22Rv1 (cell line): ENCODE measurements at regions not wholly inside any gene's neighbourhood (a gene's known extent, or its start where the extent isn't known, plus 50 kb on each side); places are given as distances from the start of the nearest gene placed in this dataset.
"Not testable (repeated sequence)": the region's sequence is repeated elsewhere in the genome, so short reads cannot be mapped to it uniquely, and the experiment has no call there.

ENCODE experiments used
- H3K27ac ChIP-seq: fragments of 450-650 bp; 2 replicates; pipeline ENCODE4 v1.5.1; 2017
- CTCF ChIP-seq: fragments of 450-650 bp; IDR thresholded peaks from 2 replicates; pipeline ENCODE4 v1.5.1; 2017; ENCODE audit warnings: mild to moderate bottlenecking
- ZFX ChIP-seq: fragments of 450-650 bp; IDR thresholded peaks from 2 replicates; pipeline ENCODE4 v1.6.1; 2017; ENCODE audit warnings: antibody characterized with exemption, borderline replicate concordance

- H3K27ac ChIP-seq: no peak overlapping the region
- no peak for TF ChIP-seq CTCF
- TF ChIP-seq ZFX: no peak
Measured at GRCh38 chr16:48704710-48705109, 94.7 kb upstream of the N4BP1 start.

- no peak overlapping the region for H3K27ac ChIP-seq
- TF ChIP-seq ZFX (no peak), CTCF (peak; percentile 84)
Measured at GRCh38 chr16:48687421-48688038, 77.5 kb upstream of the N4BP1 start.

GRCh38 chr16:48684148-48684547 is 74.2 kb upstream of the N4BP1 start:
- no peak overlapping the region for H3K27ac ChIP-seq
- TF ChIP-seq ZFX (no peak), CTCF (no peak)

- TF ChIP-seq CTCF (no peak), ZFX (no peak)
- H3K27ac ChIP-seq: no peak overlapping the region
Measured at GRCh38 chr16:48682971-48683370, 73.0 kb upstream of the N4BP1 start.

- no peak overlapping the region for H3K27ac ChIP-seq
- TF ChIP-seq ZFX (no peak), CTCF (no peak)
Measured at GRCh38 chr16:48681520-48681919, 71.5 kb upstream of the N4BP1 start.

- TF ChIP-seq ZFX (no peak), CTCF (no peak)
- no peak overlapping the region for H3K27ac ChIP-seq
Measured at GRCh38 chr16:48680881-48681280, 70.9 kb upstream of the N4BP1 start.

GRCh38 chr16:48676836-48677235 is 66.9 kb upstream of the N4BP1 start:
- H3K27ac ChIP-seq: no peak overlapping the region
- no peak for TF ChIP-seq CTCF
- TF ChIP-seq ZFX: no peak

GRCh38 chr16:48668184-48668583 is 58.2 kb upstream of the N4BP1 start:
- H3K27ac ChIP-seq: not testable (repeated sequence)
